ENCODE measurements at regions not wholly inside any gene's neighbourhood (a gene's known extent, or its start where the extent isn't known, plus 50 kb on each side); places are given as distances from the start of the nearest gene placed in this dataset.

GRCh38 chr4:83170952-83171399 is 56.4 kb upstream of the PLAC8 start:
- H3K4me2 ChIP-seq (ENCODE audit: control insufficient read depth, extremely low read depth, insufficient read depth, low read depth, low read length), result no peak overlapping the region
- dilution Hi-C loops (cut with MboI; ENCODE audit: extremely low pct_ligation_motif_present, low sequenced_read_pairs), result no loop called here
- no peak overlapping the region for H3K9ac ChIP-seq (ENCODE audit: control insufficient read depth, extremely low read depth, insufficient read depth, low read length)
- H3K9me1 ChIP-seq (ENCODE audit: control insufficient read depth, extremely low read depth, insufficient read depth, low read length), result no peaks in the 10 kb centered on the region
- H3K4me1 ChIP-seq (ENCODE audit: control insufficient read depth, extremely low read depth, insufficient read depth, low read length), result peaks cover 6% of the 10 kb centered on the region
- H3K27me3 ChIP-seq (ENCODE audit: control insufficient read depth, extremely low read depth, insufficient read depth, low read length), result no peaks in the 10 kb centered on the region
- no peak for TF ChIP-seq CTCF (optimal IDR thresholded peaks at IDR 0.05 in 1 of 3, IDR thresholded peaks at IDR 0.05 in 1 of 3, conservative IDR thresholded peaks at IDR 0.05 in 1 of 3; ENCODE audit: extremely low read depth in 1 of 3, insufficient read depth in 2 of 3, low read length in 3 of 3)
- TF ChIP-seq EZH2 (IDR thresholded peaks at IDR 0.05; ENCODE audit: low read length), result no peak
- no peaks in the 10 kb centered on the region for H3K79me2 ChIP-seq (ENCODE audit: control insufficient read depth, insufficient read depth, low read length)
- peak overlapping the region; percentile 5 for H3K27ac ChIP-seq (ENCODE audit: control insufficient read depth, insufficient read depth, low read length)
- FAIRE-seq (peak; percentile 89), DNase-seq (ENCODE audit: low read depth, low spot score) (no peak)
- H2AFZ ChIP-seq (ENCODE audit: control insufficient read depth, low read length), result peak overlapping the region; percentile 94
- no peaks in the 10 kb centered on the region for H3K9me3 ChIP-seq (ENCODE audit: control insufficient read depth, low read depth, low read length)
- H3K4me3 ChIP-seq (ENCODE audit: control insufficient read depth in 2 of 3, extremely low read depth in 1 of 3, insufficient read depth in 2 of 3, low read depth in 1 of 3, low read length in 3 of 3), result no peak overlapping the region
- no peaks in the 10 kb centered on the region for H4K20me1 ChIP-seq (ENCODE audit: control insufficient read depth, extremely low read depth, insufficient read depth, low read length)
- H3K36me3 ChIP-seq (ENCODE audit: control insufficient read depth in 2 of 2, extremely low read depth in 1 of 2, insufficient read depth in 2 of 2, low read length in 2 of 2), result no peaks in the 10 kb centered on the region

Measured in keratinocyte (primary cell).